A549 (cell line): ENCODE measurements at regions not wholly inside any gene's neighbourhood (a gene's known extent, or its start where the extent isn't known, plus 50 kb on each side); places are given as distances from the start of the nearest gene placed in this dataset.
"Not testable (repeated sequence)": the region's sequence is repeated elsewhere in the genome, so short reads cannot be mapped to it uniquely, and the experiment has no call there.

ENCODE experiments used
- ATAC-seq, 2 experiments: fragments of 200-7000 bp in 1 of 2; fragments of >200 bp in 1 of 2; cut with Nextera tagmentation in 1 of 2; cut with Tn5 transposase in 1 of 2; 3 replicates each; pipeline versions ENCODE4 v1.8.0 to v1.9.1; 2018 to 2020; ENCODE audit warnings: mild to moderate bottlenecking in 1 of 2, moderate library complexity in 1 of 2
- CTCF ChIA-PET: fragments of 300-600 bp; sonication (Branson Sonifier 250); formaldehyde crosslinking; extraction: SDS; loops from one replicate; lab custom pipeline; 2021; ENCODE audit warnings: antibody characterized with exemption, inconsistent platforms; lab: Yijun Ruan, JAX
- POLR2A ChIA-PET: fragments of 350-600 bp; formaldehyde crosslinking; extraction: SDS; loops from one replicate; lab custom pipeline; 2021; ENCODE audit warnings: antibody characterized with exemption, inconsistent platforms; lab: Yijun Ruan, JAX
- DNase-seq, 2 experiments: peaks; one replicate each; pipeline versions ENCODE4 v3.0.0 to v3.0.0-alpha.2; 2011 to 2016; ENCODE audit warnings: low read depth in 1 of 2, low spot score in 1 of 2
- FAIRE-seq: peaks from 2 replicates; lab custom pipeline; 2011; peaks lifted over from hg19 to GRCh38; lab: Jason Lieb, UNC
- H3K27ac ChIP-seq, 2 experiments: fragments of >200 bp; sonication (Bioruptor Twin); formaldehyde crosslinking; 3 replicates each; pipeline ENCODE4 v1.5.1; 2016 to 2017
- H3K4me1 ChIP-seq: fragments of >200 bp; sonication (Bioruptor Twin); formaldehyde crosslinking; 3 replicates; pipeline ENCODE4 v1.6.1; 2016
- H3K4me2 ChIP-seq: fragments of >200 bp; sonication (Bioruptor Twin); formaldehyde crosslinking; 3 replicates; pipeline ENCODE4 v1.6.1; 2016
- H3K4me3 ChIP-seq: fragments of >200 bp; sonication (Bioruptor Twin); formaldehyde crosslinking; 3 replicates; pipeline ENCODE4 v1.5.1; 2016
- H3K9me3 ChIP-seq: fragments of >200 bp; sonication (Bioruptor Twin); formaldehyde crosslinking; 3 replicates; pipeline ENCODE4 v1.6.1; 2016
- BCL3 ChIP-seq: fragments of >200 bp; sonication (Bioruptor Twin); formaldehyde crosslinking; IDR thresholded peaks from 3 replicates; pipeline ENCODE4 v1.6.1; 2016
- BHLHE40 ChIP-seq: IDR thresholded peaks from 2 replicates; pipeline ENCODE4 v1.6.1; 2012; ENCODE audit warnings: low read depth, low read length, inconsistent platforms
- CHD4 ChIP-seq: fragments of 200-600 bp; sonication (generic); IDR thresholded peaks from 2 replicates; pipeline ENCODE4 v1.6.1; 2016; ENCODE audit warnings: antibody characterized with exemption, mild to moderate bottlenecking, borderline replicate concordance
- EHMT2 ChIP-seq: fragments of 200-600 bp; sonication (generic); IDR thresholded peaks from 2 replicates; pipeline ENCODE4 v1.6.1; 2016; ENCODE audit warnings: antibody characterized with exemption, low read depth, mild to moderate bottlenecking, moderate library complexity
- ESRRA ChIP-seq: fragments of 150-350 bp; IDR thresholded peaks from 2 replicates; pipeline ENCODE4 v1.6.1; 2014; ENCODE audit warnings: mild to moderate bottlenecking, low read length, borderline replicate concordance
- FOSB ChIP-seq: fragments of 250-450 bp; sonication (Bioruptor Pico); IDR thresholded peaks from 2 replicates; pipeline ENCODE4 v1.5.0; 2020; ENCODE audit warnings: mild to moderate bottlenecking, moderate library complexity
- FOSL2 ChIP-seq, 2 experiments: fragments of 450-650 bp in 1 of 2; fragments of >200 bp in 1 of 2; sonication (Bioruptor Twin) in 1 of 2; formaldehyde crosslinking; IDR thresholded peaks; 2 replicates each; pipeline versions ENCODE4 v1.5.0 to v1.6.1; 2016 to 2020; ENCODE audit warnings: mild to moderate bottlenecking in 1 of 2, moderate library complexity in 1 of 2
- GATA3 ChIP-seq: IDR thresholded peaks from 2 replicates; pipeline ENCODE4 v1.6.1; 2012; ENCODE audit warnings: borderline replicate concordance
- HDAC2 ChIP-seq: fragments of 200-600 bp; sonication (generic); IDR thresholded peaks from 2 replicates; pipeline ENCODE4 v1.6.1; 2016
- JUN ChIP-seq, 2 experiments: fragments of >200 bp; sonication (Bioruptor Twin); formaldehyde crosslinking; IDR thresholded peaks; 2 replicates in 1 of 2; 3 replicates in 1 of 2; pipeline ENCODE4 v1.6.1; 2016 to 2017
- MYC ChIP-seq: IDR thresholded peaks from 2 replicates; pipeline ENCODE4 v1.6.1; 2012; ENCODE audit warnings: mild to moderate bottlenecking, inconsistent platforms, low read length, improper control_type of control experiment, borderline replicate concordance
- NFE2L2 ChIP-seq: fragments of 150-350 bp; conservative IDR thresholded peaks from 2 replicates; pipeline ENCODE4 v1.6.1; 2014; ENCODE audit warnings: low read length
- NPAS2 ChIP-seq: fragments of 250-450 bp; sonication (Bioruptor Pico); IDR thresholded peaks from 2 replicates; pipeline ENCODE4 v1.8.0; 2022; ENCODE audit warnings: mild to moderate bottlenecking, moderate library complexity, borderline replicate concordance
- RAD21 ChIP-seq, 2 experiments: fragments of >200 bp in 1 of 2; sonication (Bioruptor Twin) in 1 of 2; formaldehyde crosslinking in 1 of 2; IDR thresholded peaks in 1 of 2; conservative IDR thresholded peaks in 1 of 2; 2 replicates in 1 of 2; 3 replicates in 1 of 2; pipeline ENCODE4 v1.6.1; 2012 to 2018; ENCODE audit warnings: inconsistent platforms in 1 of 2
- SMC3 ChIP-seq: fragments of >200 bp; sonication (Bioruptor Twin); formaldehyde crosslinking; IDR thresholded peaks from 3 replicates; pipeline ENCODE4 v1.6.1; 2018; ENCODE audit warnings: inconsistent platforms
- TP53 ChIP-seq: fragments of 250-450 bp; sonication (Bioruptor Pico); IDR thresholded peaks from 2 replicates; pipeline ENCODE4 v1.5.0; 2021; ENCODE audit warnings: mild to moderate bottlenecking, moderate library complexity
- WGBS: methylation state at CpG from one replicate; pipeline ENCODE4 v1.1.6; 2017; ENCODE audit errors: missing lambda C conversion rate; 5-methylcytosine and 5-hydroxymethylcytosine counted together
- TF ChIP-seq, protein P1 (sequence below): fragments of 200-600 bp; sonication (generic); IDR thresholded peaks from 2 replicates; pipeline ENCODE4 v1.6.1; 2016; ENCODE audit warnings: antibody characterized with exemption, mild to moderate bottlenecking, moderate library complexity
- TF ChIP-seq, protein P2 (sequence below): IDR thresholded peaks from 2 replicates; pipeline ENCODE4 v1.6.1; 2012; ENCODE audit warnings: low read depth, borderline replicate concordance
- TF ChIP-seq, protein P3 (sequence below): fragments of 250-450 bp; sonication (Bioruptor Pico); IDR thresholded peaks from 2 replicates; pipeline ENCODE4 v1.5.0; 2021; ENCODE audit warnings: mild to moderate bottlenecking, moderate library complexity, borderline replicate concordance

GRCh38 chr2:147006736-147007141 is 838.1 kb upstream of the ACVR2A start:
- POLR2A ChIA-PET: no interaction called here
- 3% methylated on average over 2 of the region's 2 CpGs for WGBS
- DNase-seq (no peak), ATAC-seq (no peak), FAIRE-seq (no peak)
- H3K4me3 ChIP-seq: no peak overlapping the region
- CTCF ChIA-PET: no interaction called here
- no peaks in the 10 kb centered on the region for H3K4me1 ChIP-seq
- no peak overlapping the region for H3K4me2 ChIP-seq
- no peaks in the 10 kb centered on the region for H3K9me3 ChIP-seq
- H3K27ac ChIP-seq: no peak overlapping the region
- TF ChIP-seq HDAC2: no peak
- TF ChIP-seq RAD21 (conservative IDR thresholded peaks at IDR 0.05 in 1 of 2, IDR thresholded peaks at IDR 0.05 in 1 of 2): no peak
- no peak for TF ChIP-seq FOSB (CRISPR knock-in tag)
- TF ChIP-seq ESRRA: no peak
- TF ChIP-seq NPAS2 (CRISPR knock-in tag): no peak
- no peak for TF ChIP-seq SMC3
- no peak for TF ChIP-seq EHMT2
- TF ChIP-seq CHD4: no peak
- no peak for TF ChIP-seq BCL3

GRCh38 chr2:147003081-147003480 is 841.7 kb upstream of the ACVR2A start:
- H3K4me3 ChIP-seq: no peak overlapping the region
- H3K9me3 ChIP-seq: no peaks in the 10 kb centered on the region
- FAIRE-seq: no peak
- no peak for ATAC-seq
- H3K4me2 ChIP-seq: no peak overlapping the region
- TF ChIP-seq NPAS2 (CRISPR knock-in tag): no peak
- TF ChIP-seq NFE2L2: no peak
- no peak overlapping the region for H3K27ac ChIP-seq
- ChIA-PET POLR2A (no interaction called here), CTCF (no interaction called here)
- 0% methylated on average over 2 of the region's 2 CpGs for WGBS
- no peaks in the 10 kb centered on the region for H3K4me1 ChIP-seq
- DNase-seq: no peak

- 0% methylated on average over 1 of the region's 1 CpG for WGBS
- TF ChIP-seq, protein P1, sequence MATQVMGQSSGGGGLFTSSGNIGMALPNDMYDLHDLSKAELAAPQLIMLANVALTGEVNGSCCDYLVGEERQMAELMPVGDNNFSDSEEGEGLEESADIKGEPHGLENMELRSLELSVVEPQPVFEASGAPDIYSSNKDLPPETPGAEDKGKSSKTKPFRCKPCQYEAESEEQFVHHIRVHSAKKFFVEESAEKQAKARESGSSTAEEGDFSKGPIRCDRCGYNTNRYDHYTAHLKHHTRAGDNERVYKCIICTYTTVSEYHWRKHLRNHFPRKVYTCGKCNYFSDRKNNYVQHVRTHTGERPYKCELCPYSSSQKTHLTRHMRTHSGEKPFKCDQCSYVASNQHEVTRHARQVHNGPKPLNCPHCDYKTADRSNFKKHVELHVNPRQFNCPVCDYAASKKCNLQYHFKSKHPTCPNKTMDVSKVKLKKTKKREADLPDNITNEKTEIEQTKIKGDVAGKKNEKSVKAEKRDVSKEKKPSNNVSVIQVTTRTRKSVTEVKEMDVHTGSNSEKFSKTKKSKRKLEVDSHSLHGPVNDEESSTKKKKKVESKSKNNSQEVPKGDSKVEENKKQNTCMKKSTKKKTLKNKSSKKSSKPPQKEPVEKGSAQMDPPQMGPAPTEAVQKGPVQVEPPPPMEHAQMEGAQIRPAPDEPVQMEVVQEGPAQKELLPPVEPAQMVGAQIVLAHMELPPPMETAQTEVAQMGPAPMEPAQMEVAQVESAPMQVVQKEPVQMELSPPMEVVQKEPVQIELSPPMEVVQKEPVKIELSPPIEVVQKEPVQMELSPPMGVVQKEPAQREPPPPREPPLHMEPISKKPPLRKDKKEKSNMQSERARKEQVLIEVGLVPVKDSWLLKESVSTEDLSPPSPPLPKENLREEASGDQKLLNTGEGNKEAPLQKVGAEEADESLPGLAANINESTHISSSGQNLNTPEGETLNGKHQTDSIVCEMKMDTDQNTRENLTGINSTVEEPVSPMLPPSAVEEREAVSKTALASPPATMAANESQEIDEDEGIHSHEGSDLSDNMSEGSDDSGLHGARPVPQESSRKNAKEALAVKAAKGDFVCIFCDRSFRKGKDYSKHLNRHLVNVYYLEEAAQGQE: no peak
- no peak for TF ChIP-seq TP53
- ATAC-seq: no peak
- H3K4me3 ChIP-seq: no peak overlapping the region
- DNase-seq: no peak
- H3K4me2 ChIP-seq: no peak overlapping the region
- CTCF ChIA-PET: no interaction called here
- POLR2A ChIA-PET: no interaction called here
- H3K4me1 ChIP-seq: no peaks in the 10 kb centered on the region
- H3K27ac ChIP-seq: no peak overlapping the region
- FAIRE-seq: no peak
- H3K9me3 ChIP-seq: no peaks in the 10 kb centered on the region
Observed at GRCh38 chr2:147002256-147002655, 842.6 kb upstream of the ACVR2A start.

DNA sequence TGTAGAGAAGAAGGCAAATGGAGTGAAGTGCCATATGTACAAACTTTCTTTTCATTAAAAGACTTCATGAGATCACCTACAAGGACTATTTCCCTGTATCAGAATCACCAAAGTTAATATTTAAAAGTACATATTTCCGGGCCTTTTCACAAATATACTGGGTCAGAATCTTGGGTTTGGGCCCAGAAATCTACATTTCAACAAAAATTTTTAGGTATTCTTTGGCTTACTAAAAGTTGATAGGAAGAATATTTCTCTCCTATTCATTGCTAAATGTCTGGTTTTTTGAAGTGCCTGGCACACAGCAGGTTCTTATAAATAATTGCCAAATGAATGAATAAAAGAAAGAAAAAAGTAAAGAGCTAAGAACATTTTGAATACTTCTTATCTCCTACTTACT is 843.8 kb upstream of the ACVR2A start:
- WGBS: 6% methylated on average over 1 of the region's 1 CpG
- CTCF ChIA-PET: no interaction called here
- POLR2A ChIA-PET: no interaction called here

GRCh38 chr2:147000151-147000550 is 844.7 kb upstream of the ACVR2A start:
- ATAC-seq, H3K27ac ChIP-seq, POLR2A ChIA-PET, FAIRE-seq, DNase-seq, H3K9me3 ChIP-seq, CTCF ChIA-PET, H3K4me2 ChIP-seq, H3K4me1 ChIP-seq, H3K4me3 ChIP-seq: not testable (repeated sequence)
- 14% methylated on average over 2 of the region's 2 CpGs for WGBS

More for the DNA sequence above, 843.8 kb upstream of the ACVR2A start:
- no peak for DNase-seq
- TF ChIP-seq HDAC2: no peak
- TF ChIP-seq, protein P2, sequence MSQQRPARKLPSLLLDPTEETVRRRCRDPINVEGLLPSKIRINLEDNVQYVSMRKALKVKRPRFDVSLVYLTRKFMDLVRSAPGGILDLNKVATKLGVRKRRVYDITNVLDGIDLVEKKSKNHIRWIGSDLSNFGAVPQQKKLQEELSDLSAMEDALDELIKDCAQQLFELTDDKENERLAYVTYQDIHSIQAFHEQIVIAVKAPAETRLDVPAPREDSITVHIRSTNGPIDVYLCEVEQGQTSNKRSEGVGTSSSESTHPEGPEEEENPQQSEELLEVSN: no peak
- no peak for TF ChIP-seq GATA3
- TF ChIP-seq, protein P3, sequence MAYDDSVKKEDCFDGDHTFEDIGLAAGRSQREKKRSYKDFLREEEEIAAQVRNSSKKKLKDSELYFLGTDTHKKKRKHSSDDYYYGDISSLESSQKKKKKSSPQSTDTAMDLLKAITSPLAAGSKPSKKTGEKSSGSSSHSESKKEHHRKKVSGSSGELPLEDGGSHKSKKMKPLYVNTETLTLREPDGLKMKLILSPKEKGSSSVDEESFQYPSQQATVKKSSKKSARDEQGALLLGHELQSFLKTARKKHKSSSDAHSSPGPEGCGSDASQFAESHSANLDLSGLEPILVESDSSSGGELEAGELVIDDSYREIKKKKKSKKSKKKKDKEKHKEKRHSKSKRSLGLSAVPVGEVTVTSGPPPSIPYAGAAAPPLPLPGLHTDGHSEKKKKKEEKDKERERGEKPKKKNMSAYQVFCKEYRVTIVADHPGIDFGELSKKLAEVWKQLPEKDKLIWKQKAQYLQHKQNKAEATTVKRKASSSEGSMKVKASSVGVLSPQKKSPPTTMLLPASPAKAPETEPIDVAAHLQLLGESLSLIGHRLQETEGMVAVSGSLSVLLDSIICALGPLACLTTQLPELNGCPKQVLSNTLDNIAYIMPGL: no peak
- TF ChIP-seq MYC: no peak
- no peak for TF ChIP-seq JUN (IDR thresholded peaks at IDR 0.05)
- no peak for TF ChIP-seq FOSL2 (IDR thresholded peaks at IDR 0.05)
- no peak for TF ChIP-seq FOSL2 (CRISPR knock-in tag; IDR thresholded peaks at IDR 0.05)
- no peak for TF ChIP-seq BHLHE40
- H3K4me3 ChIP-seq: no peak overlapping the region
- H3K9me3 ChIP-seq: no peaks in the 10 kb centered on the region
- no peak overlapping the region for H3K27ac ChIP-seq
- H3K4me2 ChIP-seq: no peak overlapping the region
- H3K4me1 ChIP-seq: no peaks in the 10 kb centered on the region
- no peak for ATAC-seq
- no peak for FAIRE-seq
